SK-N-SH (cell line): ENCODE measurements at regions not wholly inside any gene's neighbourhood (a gene's known extent, or its start where the extent isn't known, plus 50 kb on each side); places are given as distances from the start of the nearest gene placed in this dataset.
"Not testable (repeated sequence)": the region's sequence is repeated elsewhere in the genome, so short reads cannot be mapped to it uniquely, and the experiment has no call there.

Experiments used
- CTCF ChIA-PET: fragments of 300-600, 350-600 bp; formaldehyde crosslinking; extraction: SDS; loops from one replicate; lab custom pipeline; 2021; lab: Yijun Ruan, JAX
- POLR2A ChIA-PET: fragments of 350-600 bp; sonication (Branson Sonifier 250); formaldehyde crosslinking; extraction: SDS; loops from one replicate; lab custom pipeline; 2020; ENCODE audit warnings: antibody characterized with exemption, inconsistent platforms; lab: Yijun Ruan, JAX
- DNase-seq: peaks from one replicate; pipeline ENCODE4 v3.0.0; 2012
- H2AFZ ChIP-seq: fragments of 200-600 bp; sonication (generic); 2 replicates; pipeline ENCODE4 v1.8.1; 2016; ENCODE audit warnings: antibody characterized with exemption, mild to moderate bottlenecking, low read depth
- H3F3A ChIP-seq: fragments of 200-600 bp; sonication (generic); replicated peaks from 2 replicates; pipeline ENCODE3; 2016; ENCODE audit warnings: antibody characterized with exemption, mild to moderate bottlenecking; ENCODE audit not compliant: insufficient read depth
- H3K27ac ChIP-seq, 2 experiments: fragments of 200-500 bp in 1 of 2; fragments of 200-600 bp in 1 of 2; sonication (Bioruptor generic) in 1 of 2; sonication (generic), shearing (Covaris generic) in 1 of 2; 2 replicates each; pipeline versions ENCODE4 v1.5.1 to v1.6.1; 2014 to 2016; ENCODE audit warnings: low read depth in 2 of 2, inconsistent platforms in 1 of 2, low read length in 1 of 2, mild to moderate bottlenecking in 1 of 2, mixed read lengths in 1 of 2
- H3K27me3 ChIP-seq: fragments of 200-600 bp; sonication (generic), shearing (Covaris generic); 2 replicates; pipeline ENCODE4 v1.6.1; 2016; ENCODE audit warnings: mixed run types; ENCODE audit not compliant: insufficient read depth
- H3K36me3 ChIP-seq, 2 experiments: fragments of 200-500 bp in 1 of 2; fragments of 200-600 bp in 1 of 2; sonication (Bioruptor generic) in 1 of 2; sonication (generic) in 1 of 2; replicated peaks in 1 of 2; 2 replicates each; pipeline versions ENCODE3 to v1.5.1; 2014 to 2016; ENCODE audit warnings: low read length in 1 of 2, mild to moderate bottlenecking in 1 of 2; ENCODE audit not compliant: insufficient read depth in 2 of 2, control insufficient read depth in 1 of 2
- H3K4me1 ChIP-seq, 2 experiments: fragments of 200-500 bp in 1 of 2; fragments of 200-600 bp in 1 of 2; sonication (Bioruptor generic) in 1 of 2; sonication (generic), shearing (Covaris generic) in 1 of 2; 2 replicates each; pipeline versions ENCODE4 v1.5.1 to v1.6.1; 2014 to 2016; ENCODE audit warnings: low read depth in 1 of 2, low read length in 1 of 2, mixed run types in 1 of 2; ENCODE audit not compliant: insufficient read depth in 2 of 2, control insufficient read depth in 1 of 2
- H3K4me2 ChIP-seq: fragments of 200-600 bp; sonication (generic), shearing (Covaris generic); 2 replicates; pipeline ENCODE4 v1.6.1; 2017; ENCODE audit warnings: mixed run types
- H3K4me3 ChIP-seq, 2 experiments: fragments of 200-500 bp in 1 of 2; fragments of 200-600 bp in 1 of 2; sonication (Bioruptor generic) in 1 of 2; sonication (generic), shearing (Covaris generic) in 1 of 2; 2 replicates each; pipeline versions ENCODE4 v1.5.1 to v1.8.1; 2014 to 2016; ENCODE audit warnings: low read depth in 2 of 2, inconsistent platforms in 1 of 2, low read length in 1 of 2, mild to moderate bottlenecking in 1 of 2, mixed read lengths in 1 of 2, moderate library complexity in 1 of 2
- H3K79me2 ChIP-seq: fragments of 200-600 bp; sonication (generic); 2 replicates; pipeline ENCODE4 v1.8.1; 2017; ENCODE audit warnings: mild to moderate bottlenecking; ENCODE audit not compliant: insufficient read depth
- H3K9ac ChIP-seq: fragments of 200-600 bp; sonication (generic); 2 replicates; pipeline ENCODE4 v1.6.1; 2017; ENCODE audit warnings: mixed run types
- H3K9me2 ChIP-seq: fragments of 200-600 bp; sonication (generic); 2 replicates; pipeline ENCODE4 v1.6.1; 2017; ENCODE audit warnings: mixed run types
- H3K9me3 ChIP-seq: fragments of 200-600 bp; sonication (generic); 2 replicates; pipeline ENCODE4 v1.6.1; 2017; ENCODE audit warnings: mixed run types, mild to moderate bottlenecking, moderate library complexity
- H4K20me1 ChIP-seq: fragments of 200-600 bp; sonication (generic); 2 replicates; pipeline ENCODE4 v1.6.1; 2017; ENCODE audit warnings: mild to moderate bottlenecking, mixed run types; ENCODE audit not compliant: insufficient read depth
- CHD2 ChIP-seq: fragments of 150-350 bp; IDR thresholded peaks from 2 replicates; pipeline ENCODE4 v1.6.1; 2018; ENCODE audit warnings: low read length; ENCODE audit not compliant: partially characterized antibody
- CTCF ChIP-seq: fragments of 200-600 bp; sonication (generic); IDR thresholded peaks from 2 replicates; pipeline ENCODE4 v1.6.1; 2017; ENCODE audit warnings: antibody characterized with exemption, mild to moderate bottlenecking, moderate library complexity
- EZH2phosphoT487 ChIP-seq: fragments of 200-600 bp; sonication (generic); IDR thresholded peaks from 2 replicates; pipeline ENCODE4 v1.6.1; 2017; ENCODE audit warnings: low read depth, mixed run types, mild to moderate bottlenecking, antibody characterized with exemption, moderate library complexity, borderline replicate concordance
- FOSL2 ChIP-seq: IDR thresholded peaks from 2 replicates; pipeline ENCODE4 v1.4.0; 2012; ENCODE audit warnings: low read depth, mild to moderate bottlenecking, moderate library complexity, borderline replicate concordance
- FOXJ3 ChIP-seq: sonication (generic); formaldehyde crosslinking; IDR thresholded peaks from 2 replicates; pipeline ENCODE4 v1.5.1; 2020; ENCODE audit warnings: mild to moderate bottlenecking, missing genetic modification reagents
- FOXM1 ChIP-seq: IDR thresholded peaks from 2 replicates; pipeline ENCODE4 v1.4.0; 2012; ENCODE audit warnings: low read depth, mild to moderate bottlenecking
- JUND ChIP-seq: IDR thresholded peaks from 2 replicates; pipeline ENCODE4 v1.4.0; 2012
- NRF1 ChIP-seq: IDR thresholded peaks from 2 replicates; pipeline ENCODE4 v1.6.1; 2012; ENCODE audit warnings: low read depth, mild to moderate bottlenecking, low read length
- POLR2AphosphoS5 ChIP-seq: IDR thresholded peaks from 2 replicates; pipeline ENCODE4 v1.6.1; 2012; ENCODE audit warnings: low read depth, low read length
- RCOR1 ChIP-seq: fragments of 150-350 bp; IDR thresholded peaks from 2 replicates; pipeline ENCODE4 v1.6.1; 2017; ENCODE audit warnings: antibody characterized with exemption, low read length
- RXRA ChIP-seq: IDR thresholded peaks from 2 replicates; pipeline ENCODE4 v1.4.0; 2012; ENCODE audit warnings: low read depth, mild to moderate bottlenecking, borderline replicate concordance
- SIN3A ChIP-seq: IDR thresholded peaks from 2 replicates; pipeline ENCODE4 v1.6.1; 2012; ENCODE audit warnings: low read depth, mild to moderate bottlenecking, low read length, moderate library complexity, borderline replicate concordance
- TAF1 ChIP-seq: IDR thresholded peaks from 2 replicates; pipeline ENCODE4 v1.6.1; 2012; ENCODE audit warnings: low read depth, mild to moderate bottlenecking, low read length, moderate library complexity, borderline replicate concordance
- TEAD4 ChIP-seq: IDR thresholded peaks from 2 replicates; pipeline ENCODE4 v1.4.0; 2012; ENCODE audit warnings: mild to moderate bottlenecking, borderline replicate concordance; ENCODE audit not compliant: insufficient read depth
- YY1 ChIP-seq: IDR thresholded peaks from 2 replicates; pipeline ENCODE4 v1.4.0; 2012; ENCODE audit warnings: low read depth, mild to moderate bottlenecking
- ZBTB33 ChIP-seq: IDR thresholded peaks from 2 replicates; pipeline ENCODE4 v1.4.0; 2012; ENCODE audit warnings: low read depth, borderline replicate concordance
- whole genome bisulfite sequencing: methylation state at CpG from one replicate; pipeline ENCODE4 v1.1.6; 2017; ENCODE audit warnings: low lambda C conversion rate; 5-methylcytosine and 5-hydroxymethylcytosine counted together
- TF ChIP-seq, protein P1 (sequence below): IDR thresholded peaks from 2 replicates; pipeline ENCODE4 v1.6.1; 2012; ENCODE audit warnings: mild to moderate bottlenecking, low read depth, low read length, moderate library complexity
- TF ChIP-seq, protein P2 (sequence below): fragments of 150-350 bp; IDR thresholded peaks from 2 replicates; pipeline ENCODE4 v1.6.1; 2016; ENCODE audit warnings: mild to moderate bottlenecking, low read depth, low read length
- TF ChIP-seq, protein P3 (sequence below): IDR thresholded peaks from 2 replicates; pipeline ENCODE4 v1.4.0; 2012; ENCODE audit warnings: low read depth
- TF ChIP-seq, protein P4 (sequence below): IDR thresholded peaks from 2 replicates; pipeline ENCODE4 v1.4.0; 2012; ENCODE audit warnings: low read depth, borderline replicate concordance

GRCh38 chr1:70504821-70505193 is 93.7 kb downstream of the CTH start (continued):
- TF ChIP-seq, protein P1, sequence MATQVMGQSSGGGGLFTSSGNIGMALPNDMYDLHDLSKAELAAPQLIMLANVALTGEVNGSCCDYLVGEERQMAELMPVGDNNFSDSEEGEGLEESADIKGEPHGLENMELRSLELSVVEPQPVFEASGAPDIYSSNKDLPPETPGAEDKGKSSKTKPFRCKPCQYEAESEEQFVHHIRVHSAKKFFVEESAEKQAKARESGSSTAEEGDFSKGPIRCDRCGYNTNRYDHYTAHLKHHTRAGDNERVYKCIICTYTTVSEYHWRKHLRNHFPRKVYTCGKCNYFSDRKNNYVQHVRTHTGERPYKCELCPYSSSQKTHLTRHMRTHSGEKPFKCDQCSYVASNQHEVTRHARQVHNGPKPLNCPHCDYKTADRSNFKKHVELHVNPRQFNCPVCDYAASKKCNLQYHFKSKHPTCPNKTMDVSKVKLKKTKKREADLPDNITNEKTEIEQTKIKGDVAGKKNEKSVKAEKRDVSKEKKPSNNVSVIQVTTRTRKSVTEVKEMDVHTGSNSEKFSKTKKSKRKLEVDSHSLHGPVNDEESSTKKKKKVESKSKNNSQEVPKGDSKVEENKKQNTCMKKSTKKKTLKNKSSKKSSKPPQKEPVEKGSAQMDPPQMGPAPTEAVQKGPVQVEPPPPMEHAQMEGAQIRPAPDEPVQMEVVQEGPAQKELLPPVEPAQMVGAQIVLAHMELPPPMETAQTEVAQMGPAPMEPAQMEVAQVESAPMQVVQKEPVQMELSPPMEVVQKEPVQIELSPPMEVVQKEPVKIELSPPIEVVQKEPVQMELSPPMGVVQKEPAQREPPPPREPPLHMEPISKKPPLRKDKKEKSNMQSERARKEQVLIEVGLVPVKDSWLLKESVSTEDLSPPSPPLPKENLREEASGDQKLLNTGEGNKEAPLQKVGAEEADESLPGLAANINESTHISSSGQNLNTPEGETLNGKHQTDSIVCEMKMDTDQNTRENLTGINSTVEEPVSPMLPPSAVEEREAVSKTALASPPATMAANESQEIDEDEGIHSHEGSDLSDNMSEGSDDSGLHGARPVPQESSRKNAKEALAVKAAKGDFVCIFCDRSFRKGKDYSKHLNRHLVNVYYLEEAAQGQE = peak; percentile 59; the same call in 1 of the 2 replicates
- peak; percentile 6 for TF ChIP-seq CHD2
- TF ChIP-seq RXRA = peak; percentile 100
- no peak for TF ChIP-seq FOXJ3
- TF ChIP-seq, protein P2, sequence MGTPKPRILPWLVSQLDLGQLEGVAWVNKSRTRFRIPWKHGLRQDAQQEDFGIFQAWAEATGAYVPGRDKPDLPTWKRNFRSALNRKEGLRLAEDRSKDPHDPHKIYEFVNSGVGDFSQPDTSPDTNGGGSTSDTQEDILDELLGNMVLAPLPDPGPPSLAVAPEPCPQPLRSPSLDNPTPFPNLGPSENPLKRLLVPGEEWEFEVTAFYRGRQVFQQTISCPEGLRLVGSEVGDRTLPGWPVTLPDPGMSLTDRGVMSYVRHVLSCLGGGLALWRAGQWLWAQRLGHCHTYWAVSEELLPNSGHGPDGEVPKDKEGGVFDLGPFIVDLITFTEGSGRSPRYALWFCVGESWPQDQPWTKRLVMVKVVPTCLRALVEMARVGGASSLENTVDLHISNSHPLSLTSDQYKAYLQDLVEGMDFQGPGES = no peak
- TF ChIP-seq POLR2AphosphoS5 = peak; percentile 92
- TF ChIP-seq JUND = peak; percentile 96
- TF ChIP-seq CTCF = no peak
- TF ChIP-seq FOXM1 = 0 out of 2 replicates have a peak, but pooled peaks have one; percentile 78
- no peak for TF ChIP-seq YY1
- TF ChIP-seq RCOR1 = peak; percentile 22; the same call in 1 of the 2 replicates
- TF ChIP-seq TAF1 = peak; percentile 32; the same call in 1 of the 2 replicates
- TF ChIP-seq, protein P3, sequence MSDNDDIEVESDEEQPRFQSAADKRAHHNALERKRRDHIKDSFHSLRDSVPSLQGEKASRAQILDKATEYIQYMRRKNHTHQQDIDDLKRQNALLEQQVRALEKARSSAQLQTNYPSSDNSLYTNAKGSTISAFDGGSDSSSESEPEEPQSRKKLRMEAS = no peak; the same call in 1 of the 2 replicates
- peak; percentile 98 for TF ChIP-seq TEAD4
- peak; percentile 75; the same call in 1 of the 2 replicates for TF ChIP-seq ZBTB33
- TF ChIP-seq FOSL2 = peak; percentile 80; the same call in 1 of the 2 replicates
- peak; percentile 81; the same call in 1 of the 2 replicates for TF ChIP-seq SIN3A
- TF ChIP-seq NRF1 = no peak
- no peak for TF ChIP-seq EZH2phosphoT487
- TF ChIP-seq, protein P4, sequence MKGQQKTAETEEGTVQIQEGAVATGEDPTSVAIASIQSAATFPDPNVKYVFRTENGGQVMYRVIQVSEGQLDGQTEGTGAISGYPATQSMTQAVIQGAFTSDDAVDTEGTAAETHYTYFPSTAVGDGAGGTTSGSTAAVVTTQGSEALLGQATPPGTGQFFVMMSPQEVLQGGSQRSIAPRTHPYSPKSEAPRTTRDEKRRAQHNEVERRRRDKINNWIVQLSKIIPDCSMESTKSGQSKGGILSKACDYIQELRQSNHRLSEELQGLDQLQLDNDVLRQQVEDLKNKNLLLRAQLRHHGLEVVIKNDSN = no peak

- Histone ChIP-seq H3K4me1 (peaks cover 5 to 15% of the 10 kb centered on the region in 2 experiments; a peak in 3 of 4 replicates), H3F3A (peaks cover 22% of the 10 kb centered on the region)
- H3K27ac ChIP-seq, H3K9me2 ChIP-seq, POLR2A ChIA-PET, H3K4me2 ChIP-seq, H2AFZ ChIP-seq, H3K36me3 ChIP-seq, H3K79me2 ChIP-seq, H3K9ac ChIP-seq, H4K20me1 ChIP-seq, DNase-seq, H3K4me3 ChIP-seq, H3K9me3 ChIP-seq, H3K27me3 ChIP-seq: not testable (repeated sequence)
- 76% methylated on average over 3 of the region's 3 CpGs for WGBS
- CTCF ChIA-PET = interaction anchor here (0.9 to 1.3 kb wide), 4 partner anchors 13 to 769 kb away, joined by 3 to 4 read pairs (median 4); no protein-coding TSS in a partner anchor
These were observed 96.9 kb downstream of the CTH start for GRCh38 chr1:70507991-70508390.
